ENCODE measurements at regions not wholly inside any gene's neighbourhood (a gene's known extent, or its start where the extent isn't known, plus 50 kb on each side); places are given as distances from the start of the nearest gene placed in this dataset.
A peak's percentile ranks its signal among the peaks of the same experiment; 100 is the strongest.

- H3K4me1 ChIP-seq (ENCODE audit: insufficient read depth, insufficient read length): no peaks in the 10 kb centered on the region
- no peak for TF ChIP-seq YY1 (IDR thresholded peaks at IDR 0.05; ENCODE audit: insufficient read depth, insufficient read length)
- no peak overlapping the region for H3K4me3 ChIP-seq (ENCODE audit: insufficient read length, low read depth)
- H3K9me3 ChIP-seq (ENCODE audit: insufficient read depth, low read length): no peaks in the 10 kb centered on the region
- DNase-seq (ENCODE audit: low read depth, low spot score): no peak
- H3K36me3 ChIP-seq (ENCODE audit: insufficient read depth, insufficient read length, low read length): no peaks in the 10 kb centered on the region
- H3K9ac ChIP-seq (ENCODE audit: insufficient read length, low read depth): no peak overlapping the region
- no peaks in the 10 kb centered on the region for H3K27me3 ChIP-seq (ENCODE audit: insufficient read depth, insufficient read length)
Observed at GRCh38 chrX:79704325-79704724, 310.2 kb upstream of the TBX22 start.

GRCh38 chrX:79708581-79708980 is 306.0 kb upstream of the TBX22 start:
- H3K4me3 ChIP-seq (ENCODE audit: insufficient read length, low read depth): no peak overlapping the region
- H3K9me3 ChIP-seq (ENCODE audit: insufficient read depth, low read length): no peaks in the 10 kb centered on the region
- H3K27me3 ChIP-seq (ENCODE audit: insufficient read depth, insufficient read length): no peaks in the 10 kb centered on the region
- no peaks in the 10 kb centered on the region for H3K4me1 ChIP-seq (ENCODE audit: insufficient read depth, insufficient read length)
- no peaks in the 10 kb centered on the region for H3K36me3 ChIP-seq (ENCODE audit: insufficient read depth, insufficient read length, low read length)
- no peak for DNase-seq (ENCODE audit: low read depth, low spot score)
- no peak overlapping the region for H3K9ac ChIP-seq (ENCODE audit: insufficient read length, low read depth)
- TF ChIP-seq YY1 (IDR thresholded peaks at IDR 0.05; ENCODE audit: insufficient read depth, insufficient read length): no peak

DNA sequence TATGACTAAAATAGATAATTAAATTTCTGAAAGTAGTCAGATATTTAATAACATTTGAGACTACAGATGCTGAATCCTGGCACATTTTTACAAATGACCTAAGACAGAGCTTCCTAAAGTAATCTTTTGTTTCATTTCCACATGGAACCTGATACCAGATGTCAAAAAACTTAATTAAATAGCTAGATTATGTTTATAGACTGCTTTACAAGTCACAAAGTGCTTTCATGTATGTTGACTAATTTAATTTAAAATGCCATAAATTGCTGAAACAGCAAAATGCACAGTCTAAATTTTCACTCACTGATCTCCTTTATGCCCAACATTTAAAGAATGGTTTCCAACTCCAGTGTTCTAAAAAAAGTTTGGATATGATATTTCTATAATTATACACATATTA is 299.1 kb upstream of the TBX22 start:
- Histone ChIP-seq H3K9me3 (ENCODE audit: insufficient read depth, low read length) (no peaks in the 10 kb centered on the region), H3K27me3 (ENCODE audit: insufficient read depth, insufficient read length) (no peaks in the 10 kb centered on the region), H3K9ac (ENCODE audit: insufficient read length, low read depth) (no peak overlapping the region), H3K36me3 (ENCODE audit: insufficient read depth, insufficient read length, low read length) (no peaks in the 10 kb centered on the region), H3K4me3 (ENCODE audit: insufficient read length, low read depth) (no peak overlapping the region), H3K4me1 (ENCODE audit: insufficient read depth, insufficient read length) (no peaks in the 10 kb centered on the region)
- no peak for DNase-seq (ENCODE audit: low read depth, low spot score)
- no peak for TF ChIP-seq SUZ12 (IDR thresholded peaks at IDR 0.05; ENCODE audit: extremely low read depth, insufficient read depth, insufficient read length)

GRCh38 chrX:79719568-79720231 is 294.9 kb upstream of the TBX22 start:
- DNase-seq (ENCODE audit: low read depth, low spot score): no peak
- Histone ChIP-seq H3K27me3 (ENCODE audit: insufficient read depth, insufficient read length) (no peaks in the 10 kb centered on the region), H3K36me3 (ENCODE audit: insufficient read depth, insufficient read length, low read length) (no peaks in the 10 kb centered on the region), H3K9ac (ENCODE audit: insufficient read length, low read depth) (no peak overlapping the region), H3K4me1 (ENCODE audit: insufficient read depth, insufficient read length) (no peaks in the 10 kb centered on the region), H3K4me3 (ENCODE audit: insufficient read length, low read depth) (no peak overlapping the region), H3K9me3 (ENCODE audit: insufficient read depth, low read length) (no peaks in the 10 kb centered on the region)
- TF ChIP-seq SUZ12 (IDR thresholded peaks at IDR 0.05; ENCODE audit: extremely low read depth, insufficient read depth, insufficient read length): no peak
- TF ChIP-seq ZNF274 (IDR thresholded peaks at IDR 0.05; ENCODE audit: low read depth, low read length): no peak
- TF ChIP-seq YY1 (IDR thresholded peaks at IDR 0.05; ENCODE audit: insufficient read depth, insufficient read length): no peak

- Histone ChIP-seq H3K4me1 (ENCODE audit: insufficient read depth, insufficient read length) (no peaks in the 10 kb centered on the region), H3K9ac (ENCODE audit: insufficient read length, low read depth) (no peak overlapping the region), H3K9me3 (ENCODE audit: insufficient read depth, low read length) (no peaks in the 10 kb centered on the region), H3K27me3 (ENCODE audit: insufficient read depth, insufficient read length) (no peaks in the 10 kb centered on the region), H3K4me3 (ENCODE audit: insufficient read length, low read depth) (no peak overlapping the region), H3K36me3 (ENCODE audit: insufficient read depth, insufficient read length, low read length) (no peaks in the 10 kb centered on the region)
- no peak for DNase-seq (ENCODE audit: low read depth, low spot score)
- TF ChIP-seq ZNF274 (IDR thresholded peaks at IDR 0.05; ENCODE audit: low read depth, low read length) (no peak), YY1 (IDR thresholded peaks at IDR 0.05; ENCODE audit: insufficient read depth, insufficient read length) (no peak), SUZ12 (IDR thresholded peaks at IDR 0.05; ENCODE audit: extremely low read depth, insufficient read depth, insufficient read length) (no peak)
Observed at GRCh38 chrX:79721234-79721633, 293.3 kb upstream of the TBX22 start.

DNA sequence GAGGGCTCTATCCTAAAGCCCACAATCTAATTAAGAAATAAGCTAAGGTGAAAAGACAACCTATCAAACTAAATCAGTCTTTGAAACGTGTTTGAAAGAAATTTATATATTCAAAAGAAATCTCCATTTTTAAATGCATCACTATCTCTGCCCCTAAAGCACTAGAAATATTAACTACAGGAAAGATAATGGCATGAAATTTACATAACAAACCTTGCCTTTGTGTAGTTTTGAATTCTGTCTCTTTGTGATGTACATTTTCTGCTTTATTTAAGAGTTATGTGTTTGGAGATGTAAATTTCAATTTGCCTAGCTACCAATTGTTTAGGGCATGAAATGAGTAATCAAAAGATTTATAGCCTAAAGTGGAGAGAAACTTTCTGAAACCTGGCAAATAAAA is 286.1 kb upstream of the TBX22 start:
- TF ChIP-seq YY1 (IDR thresholded peaks at IDR 0.05; ENCODE audit: insufficient read depth, insufficient read length): no peak
- TF ChIP-seq ZNF274 (IDR thresholded peaks at IDR 0.05; ENCODE audit: low read depth, low read length): no peak
- no peak for TF ChIP-seq SUZ12 (IDR thresholded peaks at IDR 0.05; ENCODE audit: extremely low read depth, insufficient read depth, insufficient read length)
- H3K9me3 ChIP-seq (ENCODE audit: insufficient read depth, low read length): no peaks in the 10 kb centered on the region
- H3K4me1 ChIP-seq (ENCODE audit: insufficient read depth, insufficient read length): no peaks in the 10 kb centered on the region
- no peaks in the 10 kb centered on the region for H3K36me3 ChIP-seq (ENCODE audit: insufficient read depth, insufficient read length, low read length)
- no peaks in the 10 kb centered on the region for H3K27me3 ChIP-seq (ENCODE audit: insufficient read depth, insufficient read length)
- no peak overlapping the region for H3K9ac ChIP-seq (ENCODE audit: insufficient read length, low read depth)
- no peak overlapping the region for H3K4me3 ChIP-seq (ENCODE audit: insufficient read length, low read depth)
- peak; percentile 8 for DNase-seq (ENCODE audit: low read depth, low spot score)
